Sigmoid colon (tissue), 4 donors: ENCODE measurements at regions not wholly inside any gene's neighbourhood (a gene's known extent, or its start where the extent isn't known, plus 50 kb on each side); places are given as distances from the start of the nearest gene placed in this dataset.

Experiments
- CTCF ChIP-seq, 4 experiments: fragments of 450-650 bp in 3 of 4; fragments of 200-600 bp in 1 of 4; IDR thresholded peaks; one replicate each; pipeline ENCODE4 v1.5.1; 2016 to 2019; ENCODE audit warnings: antibody characterized with exemption in 4 of 4, mild to moderate bottlenecking in 3 of 4, moderate library complexity in 2 of 4
- EP300 ChIP-seq, 4 donors: sonication (generic); formaldehyde crosslinking; IDR thresholded peaks; one replicate each; pipeline ENCODE4 v1.6.1; 2017; ENCODE audit warnings: antibody characterized with exemption in 4 of 4
- POLR2A ChIP-seq, 2 donors: fragments of 450-650 bp; IDR thresholded peaks; one replicate each; pipeline ENCODE4 v1.6.1; 2016; ENCODE audit warnings: antibody characterized with exemption in 2 of 2, mild to moderate bottlenecking in 2 of 2, moderate library complexity in 2 of 2
- POLR2AphosphoS5 ChIP-seq, 4 donors: sonication (generic); formaldehyde crosslinking; IDR thresholded peaks; one replicate each; pipeline ENCODE4 v1.6.1; 2017; ENCODE audit warnings: antibody characterized with exemption in 4 of 4

- TF ChIP-seq CTCF (IDR thresholded peaks at IDR 0.05): no peak
- no peak for TF ChIP-seq POLR2A (IDR thresholded peaks at IDR 0.05)
- TF ChIP-seq EP300 (IDR thresholded peaks at IDR 0.05): no peak
- TF ChIP-seq POLR2AphosphoS5 (IDR thresholded peaks at IDR 0.05): no peak
Observed at GRCh38 chr10:105644091-105644490, 1003.0 kb downstream of the SORCS3 start.
